Endothelial cell of umbilical vein (primary cell): ENCODE measurements at regions not wholly inside any gene's neighbourhood (a gene's known extent, or its start where the extent isn't known, plus 50 kb on each side); places are given as distances from the start of the nearest gene placed in this dataset.

ENCODE experiments used
- BruUV-seq: library from RNA; stranded (reverse); fragments of 400-500 nt; replicated peaks from 2 replicates; lab custom pipeline; 2021; lab: Mats Ljungman, UMichigan
- CTCF ChIA-PET: fragments of 300-600, 350-600 bp; sonication (Branson Sonifier 250); formaldehyde crosslinking; loops from one replicate; lab custom pipeline; 2021; ENCODE audit warnings: antibody characterized with exemption, inconsistent platforms; lab: Charles Lee
- POLR2A ChIA-PET: fragments of 300-600, 350-600 bp; sonication (Branson Sonifier 250); formaldehyde crosslinking; loops from one replicate; lab custom pipeline; 2021; ENCODE audit warnings: antibody characterized with exemption, inconsistent platforms; lab: Charles Lee
- DNase-seq: peaks from one replicate; pipeline ENCODE4 v3.0.0-alpha.2; 2011; ENCODE audit warnings: low read depth, low spot score
- FAIRE-seq: peaks from 2 replicates; lab custom pipeline; 2011; peaks lifted over from hg19 to GRCh38; lab: Jason Lieb, UNC
- H2AFZ ChIP-seq: 2 replicates; pipeline ENCODE4 v1.6.0; 2012; ENCODE audit warnings: low read depth, low read length, control low read depth, inconsistent platforms
- H3K27ac ChIP-seq: 2 replicates; pipeline ENCODE4 v1.5.1; 2011; ENCODE audit warnings: low read depth, mild to moderate bottlenecking, control low read depth, low read length, moderate library complexity; ENCODE audit not compliant: insufficient read depth
- H3K27me3 ChIP-seq, 2 experiments: 2 replicates each; pipeline versions ENCODE4 v1.6.0 to v1.6.1; 2011; ENCODE audit warnings: low read length in 2 of 2, mixed read lengths in 1 of 2; ENCODE audit not compliant: control insufficient read depth in 2 of 2, insufficient read depth in 2 of 2
- H3K36me3 ChIP-seq, 2 experiments: 2 replicates in 1 of 2; 3 replicates in 1 of 2; pipeline ENCODE4 v1.5.1; 2011; ENCODE audit warnings: low read length in 2 of 2, mild to moderate bottlenecking in 1 of 2, moderate library complexity in 1 of 2; ENCODE audit not compliant: control insufficient read depth in 2 of 2, insufficient read depth in 2 of 2; ENCODE audit errors: extremely low read depth in 1 of 2
- H3K4me1 ChIP-seq: 3 replicates; pipeline ENCODE4 v1.5.1; 2011; ENCODE audit warnings: mild to moderate bottlenecking, low read length; ENCODE audit not compliant: control insufficient read depth, insufficient read depth; ENCODE audit errors: extremely low read depth
- H3K4me2 ChIP-seq: 2 replicates; pipeline ENCODE4 v1.6.1; 2011; ENCODE audit warnings: low read length, control low read depth, mixed read lengths; ENCODE audit not compliant: insufficient read depth
- H3K4me3 ChIP-seq, 3 experiments: fragments of 200-600 bp in 1 of 3; sonication (generic), shearing (Covaris generic) in 1 of 3; replicated peaks in 1 of 3; 2 replicates each; pipeline ENCODE4 v1.5.1; 2011 to 2016; ENCODE audit warnings: control low read depth in 3 of 3, low read length in 3 of 3, mild to moderate bottlenecking in 2 of 3, inconsistent platforms in 1 of 3, low read depth in 1 of 3, moderate library complexity in 1 of 3; ENCODE audit not compliant: insufficient read depth in 1 of 3
- H3K79me2 ChIP-seq: 2 replicates; pipeline ENCODE4 v1.6.0; 2012; ENCODE audit warnings: low read length, inconsistent platforms; ENCODE audit not compliant: control insufficient read depth, insufficient read depth
- H3K9ac ChIP-seq: replicated peaks from 2 replicates; pipeline ENCODE3; 2011; ENCODE audit warnings: low read length, control low read depth; ENCODE audit not compliant: insufficient read depth; ENCODE audit errors: extremely low read depth
- H3K9me1 ChIP-seq: replicated peaks from 3 replicates; pipeline ENCODE4 v1.6.0; 2011; ENCODE audit warnings: mild to moderate bottlenecking, low read length; ENCODE audit not compliant: control insufficient read depth, insufficient read depth; ENCODE audit errors: extremely low read depth
- H3K9me3 ChIP-seq: replicated peaks from 2 replicates; pipeline ENCODE4 v1.5.1; 2012; ENCODE audit warnings: low read length, inconsistent platforms; ENCODE audit not compliant: control insufficient read depth, insufficient read depth
- H4K20me1 ChIP-seq: replicated peaks from 2 replicates; pipeline ENCODE3; 2011; ENCODE audit warnings: mild to moderate bottlenecking, low read length; ENCODE audit not compliant: control insufficient read depth, insufficient read depth; ENCODE audit errors: extremely low read depth
- CTCF ChIP-seq, 2 donors: IDR thresholded peaks; 1 replicate in 1 of 2; 2 replicates in 1 of 2; pipeline ENCODE4 v1.5.1; 2011; ENCODE audit warnings: low read length in 2 of 2, mild to moderate bottlenecking in 2 of 2, moderate library complexity in 2 of 2, control low read depth in 1 of 2, inconsistent platforms in 1 of 2, low read depth in 1 of 2; ENCODE audit not compliant: insufficient read depth in 1 of 2; ENCODE audit errors: extremely low read depth in 1 of 2
- EZH2 ChIP-seq: IDR thresholded peaks from 2 replicates; pipeline ENCODE4 v1.6.1; 2012; ENCODE audit warnings: borderline replicate concordance, low read depth, mild to moderate bottlenecking, moderate library complexity, low read length, inconsistent platforms; ENCODE audit not compliant: severe bottlenecking
- FOS ChIP-seq: IDR thresholded peaks from 2 replicates; pipeline ENCODE4 v1.6.1; 2011; ENCODE audit warnings: mild to moderate bottlenecking, low read length, moderate library complexity, borderline replicate concordance; ENCODE audit not compliant: insufficient read depth
- GATA2 ChIP-seq: IDR thresholded peaks from 2 replicates; pipeline ENCODE4 v1.7.0; 2011; ENCODE audit warnings: low read depth, mild to moderate bottlenecking, moderate library complexity, mixed read lengths, low read length; ENCODE audit not compliant: insufficient read length, insufficient read depth
- JUN ChIP-seq: IDR thresholded peaks from 2 replicates; pipeline ENCODE4 v1.6.1; 2011; ENCODE audit warnings: borderline replicate concordance, low read depth; ENCODE audit not compliant: insufficient read length, insufficient read depth
- MAX ChIP-seq: IDR thresholded peaks from 2 replicates; pipeline ENCODE4 v1.6.1; 2011; ENCODE audit not compliant: insufficient read depth, insufficient read length
- MYC ChIP-seq: IDR thresholded peaks from one replicate; pipeline ENCODE4 v1.6.1; 2011; ENCODE audit warnings: mild to moderate bottlenecking, low read depth, low read length
- POLR2A ChIP-seq: IDR thresholded peaks from 2 replicates; pipeline ENCODE4 v1.6.1; 2012; ENCODE audit warnings: low read depth, mild to moderate bottlenecking, control low read depth, low read length
- POLR2AphosphoS5 ChIP-seq: IDR thresholded peaks from 2 replicates; pipeline ENCODE4 v1.6.1; 2012; ENCODE audit warnings: low read depth, mild to moderate bottlenecking, control low read depth, low read length, moderate library complexity; ENCODE audit not compliant: insufficient read depth
- dilution Hi-C: fragments of 300-500 bp; cut with MboI; formaldehyde crosslinking; loops from one replicate; pipeline ENCODE4 v1.15.0; 2019; ENCODE audit warnings: low sequenced_read_pairs; ENCODE audit not compliant: extremely low pct_ligation_motif_present
- intact Hi-C: fragments of 100-400 bp; cut with micrococcal nuclease; formaldehyde crosslinking; loops from one replicate; pipeline ENCODE4 v1.10.0; 2022

- dilution Hi-C loops (no loop called here), intact Hi-C loops (loop anchor here (10.0 kb wide), 1 partner anchor 412 kb away; no protein-coding TSS in a partner anchor)
- TF ChIP-seq CTCF (IDR thresholded peaks at IDR 0.05; ENCODE audit: extremely low read depth in 1 of 2, insufficient read depth in 1 of 2, low read depth in 1 of 2, low read length in 2 of 2) (no peak), POLR2AphosphoS5 (no peak), JUN (no peak), FOS (no peak), MYC (no peak), POLR2A (no peak), MAX (no peak), GATA2 (no peak), EZH2 (no peak)
- no peaks in the 10 kb centered on the region for H3K4me1 ChIP-seq
- BruUV-seq, result no TSS peak
- H3K4me2 ChIP-seq, result no peak overlapping the region
- no peak overlapping the region for H2AFZ ChIP-seq
- H3K27me3 ChIP-seq, result no peaks in the 10 kb centered on the region
- no peaks in the 10 kb centered on the region for H4K20me1 ChIP-seq
- DNase-seq (no peak), FAIRE-seq (no peak)
- ChIA-PET POLR2A (no interaction called here), CTCF (no interaction called here)
- no peak overlapping the region for H3K4me3 ChIP-seq
- no peak overlapping the region for H3K27ac ChIP-seq
- H3K9me3 ChIP-seq, result no peaks in the 10 kb centered on the region
- H3K9ac ChIP-seq, result no peak overlapping the region
- H3K79me2 ChIP-seq, result no peaks in the 10 kb centered on the region
- H3K36me3 ChIP-seq, result no peaks in the 10 kb centered on the region
- H3K9me1 ChIP-seq, result no peaks in the 10 kb centered on the region
These were observed 501.0 kb upstream of the CDH11 start for GRCh38 chr16:65622871-65623270.
